ENCODE measurements at regions not wholly inside any gene's neighbourhood (a gene's known extent, or its start where the extent isn't known, plus 50 kb on each side); places are given as distances from the start of the nearest gene placed in this dataset.

DNA sequence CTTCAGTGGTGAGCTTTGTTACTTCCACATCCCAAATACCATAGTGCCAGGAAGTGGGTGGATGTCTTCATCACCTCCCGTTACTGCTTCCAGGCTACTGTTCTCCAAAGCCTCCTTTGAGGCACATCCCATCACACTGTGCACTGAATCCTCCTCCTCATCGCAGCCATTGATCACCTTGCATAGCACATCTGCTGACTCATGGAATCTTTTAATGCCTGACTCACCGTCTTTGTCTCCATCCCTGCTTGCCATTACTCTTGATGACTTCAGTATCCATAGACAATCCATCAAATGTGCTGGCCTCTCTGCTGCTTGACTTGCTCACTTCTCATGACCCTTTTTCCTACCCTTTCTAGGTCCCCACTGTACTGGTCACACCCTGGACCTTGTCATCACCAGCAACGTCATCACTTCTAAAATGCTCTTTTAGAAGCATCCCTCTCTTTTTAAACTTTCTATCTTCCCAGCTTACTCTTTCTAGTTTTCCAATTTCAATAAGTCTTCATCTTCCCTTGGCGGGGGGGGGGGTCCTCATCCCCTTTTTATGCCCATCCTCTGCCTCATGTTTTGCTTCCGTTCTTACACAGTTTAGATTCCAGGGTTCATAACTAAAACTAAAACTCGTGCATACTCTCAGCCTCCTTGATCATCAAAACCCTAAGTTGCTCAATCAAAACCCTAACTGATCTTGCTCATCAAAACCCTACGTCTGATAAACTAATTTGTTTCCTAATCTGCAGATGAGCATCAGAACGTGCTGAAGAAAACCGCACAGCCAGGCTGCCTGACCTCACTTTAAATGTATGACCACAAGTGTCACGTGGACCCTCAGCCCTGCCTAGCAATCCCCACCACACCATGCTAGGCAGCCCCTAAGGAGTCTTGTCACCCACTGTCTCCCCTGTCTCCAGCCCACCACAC lies 289.7 kb upstream of the ZFHX3 start:
- TF ChIP-seq, protein P1, sequence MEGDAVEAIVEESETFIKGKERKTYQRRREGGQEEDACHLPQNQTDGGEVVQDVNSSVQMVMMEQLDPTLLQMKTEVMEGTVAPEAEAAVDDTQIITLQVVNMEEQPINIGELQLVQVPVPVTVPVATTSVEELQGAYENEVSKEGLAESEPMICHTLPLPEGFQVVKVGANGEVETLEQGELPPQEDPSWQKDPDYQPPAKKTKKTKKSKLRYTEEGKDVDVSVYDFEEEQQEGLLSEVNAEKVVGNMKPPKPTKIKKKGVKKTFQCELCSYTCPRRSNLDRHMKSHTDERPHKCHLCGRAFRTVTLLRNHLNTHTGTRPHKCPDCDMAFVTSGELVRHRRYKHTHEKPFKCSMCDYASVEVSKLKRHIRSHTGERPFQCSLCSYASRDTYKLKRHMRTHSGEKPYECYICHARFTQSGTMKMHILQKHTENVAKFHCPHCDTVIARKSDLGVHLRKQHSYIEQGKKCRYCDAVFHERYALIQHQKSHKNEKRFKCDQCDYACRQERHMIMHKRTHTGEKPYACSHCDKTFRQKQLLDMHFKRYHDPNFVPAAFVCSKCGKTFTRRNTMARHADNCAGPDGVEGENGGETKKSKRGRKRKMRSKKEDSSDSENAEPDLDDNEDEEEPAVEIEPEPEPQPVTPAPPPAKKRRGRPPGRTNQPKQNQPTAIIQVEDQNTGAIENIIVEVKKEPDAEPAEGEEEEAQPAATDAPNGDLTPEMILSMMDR (conservative IDR thresholded peaks at IDR 0.05; ENCODE audit: low read length) = no peak
- TF ChIP-seq EZH2phosphoT487 (IDR thresholded peaks at IDR 0.05; ENCODE audit: borderline replicate concordance, low read depth, low read length) = no peak

Data from OCI-LY7 (cell line).